ENCODE measurements at regions not wholly inside any gene's neighbourhood (a gene's known extent, or its start where the extent isn't known, plus 50 kb on each side); places are given as distances from the start of the nearest gene placed in this dataset.
"Not testable (repeated sequence)": the region's sequence is repeated elsewhere in the genome, so short reads cannot be mapped to it uniquely, and the experiment has no call there.

- no peak for DNase-seq (ENCODE audit: low spot score)
These were observed 1076.4 kb downstream of the HACE1 start for GRCh38 chr6:103783329-103783728.

GRCh38 chr6:103769431-103769830, 1090.3 kb downstream of the HACE1 start:
- DNase-seq (ENCODE audit: low spot score): no peak

GRCh38 chr6:103750603-103751002, 1109.1 kb downstream of the HACE1 start:
- no peak for DNase-seq (ENCODE audit: low spot score)

GRCh38 chr6:103734016-103734415, 1125.7 kb downstream of the HACE1 start:
- DNase-seq (ENCODE audit: low spot score): no peak

- DNase-seq (ENCODE audit: low spot score): no peak
These were observed 1130.1 kb downstream of the HACE1 start for GRCh38 chr6:103729658-103730057.

GRCh38 chr6:103723438-103724322, 1136.0 kb downstream of the HACE1 start:
- no peak for DNase-seq (ENCODE audit: low spot score)

- no peak for DNase-seq (ENCODE audit: low spot score)
These were observed 1137.0 kb downstream of the HACE1 start for GRCh38 chr6:103722683-103723082.

GRCh38 chr6:103721923-103722322, 1137.8 kb downstream of the HACE1 start:
- no peak for DNase-seq (ENCODE audit: low spot score)

- no peak for DNase-seq (ENCODE audit: low spot score)
These were observed 1139.3 kb downstream of the HACE1 start for GRCh38 chr6:103720393-103720792.

- no peak for DNase-seq (ENCODE audit: low spot score)
These were observed 1140.2 kb downstream of the HACE1 start for GRCh38 chr6:103719545-103719944.

GRCh38 chr6:103715269-103715668, 1144.5 kb downstream of the HACE1 start:
- DNase-seq (ENCODE audit: low spot score): no peak

- DNase-seq (ENCODE audit: low spot score): not testable (repeated sequence)
These were observed 1150.5 kb downstream of the HACE1 start for GRCh38 chr6:103709236-103709635.

- no peak for DNase-seq (ENCODE audit: low spot score)
These were observed 1152.0 kb downstream of the HACE1 start for GRCh38 chr6:103707596-103708325.

- DNase-seq (ENCODE audit: low spot score): no peak
These were observed 1160.0 kb downstream of the HACE1 start for GRCh38 chr6:103699769-103700168.

- no peak for DNase-seq (ENCODE audit: low spot score)
These were observed 1172.3 kb downstream of the HACE1 start for GRCh38 chr6:103687430-103687829.

- no peak for DNase-seq (ENCODE audit: low spot score)
These were observed 1179.6 kb downstream of the HACE1 start for GRCh38 chr6:103680116-103680515.

- no peak for DNase-seq (ENCODE audit: low spot score)
These were observed 1182.4 kb downstream of the HACE1 start for GRCh38 chr6:103677290-103677689.

GRCh38 chr6:103675807-103676406, 1183.8 kb downstream of the HACE1 start:
- no peak for DNase-seq (ENCODE audit: low spot score)

- DNase-seq (ENCODE audit: low spot score): no peak
These were observed 1184.9 kb downstream of the HACE1 start for GRCh38 chr6:103674790-103675189.

GRCh38 chr6:103672169-103672568, 1187.5 kb downstream of the HACE1 start:
- no peak for DNase-seq (ENCODE audit: low spot score)

- no peak for DNase-seq (ENCODE audit: low spot score)
These were observed 1230.1 kb downstream of the HACE1 start for GRCh38 chr6:103629613-103630012.

- DNase-seq (ENCODE audit: low spot score): no peak
These were observed 1242.1 kb downstream of the HACE1 start for GRCh38 chr6:103617642-103618041.

- no peak for DNase-seq (ENCODE audit: low spot score)
These were observed 1272.0 kb downstream of the HACE1 start for GRCh38 chr6:103587722-103588121.
